ENCODE measurements at regions not wholly inside any gene's neighbourhood (a gene's known extent, or its start where the extent isn't known, plus 50 kb on each side); places are given as distances from the start of the nearest gene placed in this dataset.
"Not testable (repeated sequence)": the region's sequence is repeated elsewhere in the genome, so short reads cannot be mapped to it uniquely, and the experiment has no call there.

DNA sequence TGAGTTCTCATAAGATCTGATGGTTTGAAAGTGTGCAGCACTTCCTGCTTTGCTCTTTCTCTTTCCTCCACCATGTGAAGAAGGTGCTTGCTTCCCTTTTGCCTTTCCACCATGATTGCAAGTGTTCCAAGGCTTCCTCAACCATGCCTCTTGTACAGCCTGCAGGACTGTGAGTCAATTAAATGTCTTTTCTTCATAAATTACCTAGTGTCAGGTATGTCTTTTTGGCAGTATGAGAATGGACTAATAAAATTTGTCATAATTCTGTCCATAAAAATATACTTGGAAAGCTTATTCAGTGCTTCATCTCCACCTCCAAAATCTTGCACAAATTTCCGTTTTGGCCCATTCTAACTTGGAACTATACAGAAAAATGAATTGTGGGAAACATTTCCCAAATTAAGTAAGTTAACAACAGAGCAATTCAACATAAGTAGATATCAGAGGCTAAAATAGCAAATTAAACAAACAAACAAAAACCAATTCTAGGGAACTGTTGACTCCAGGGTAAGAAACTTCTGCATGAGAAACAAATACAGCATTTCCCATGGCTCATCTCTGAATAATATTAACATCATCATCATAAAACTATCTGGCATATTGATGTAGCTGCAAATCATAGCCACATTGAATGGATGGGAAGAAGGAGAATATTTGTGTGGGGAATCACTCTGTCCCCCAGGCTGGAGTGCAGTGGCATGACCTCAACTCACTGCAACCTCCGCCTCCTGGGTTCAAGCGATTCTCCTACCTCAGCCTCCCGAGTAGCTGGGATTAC is 459.5 kb upstream of the FAR2 start:
- DNase-seq (ENCODE audit: low spot score), result no peak

DNA sequence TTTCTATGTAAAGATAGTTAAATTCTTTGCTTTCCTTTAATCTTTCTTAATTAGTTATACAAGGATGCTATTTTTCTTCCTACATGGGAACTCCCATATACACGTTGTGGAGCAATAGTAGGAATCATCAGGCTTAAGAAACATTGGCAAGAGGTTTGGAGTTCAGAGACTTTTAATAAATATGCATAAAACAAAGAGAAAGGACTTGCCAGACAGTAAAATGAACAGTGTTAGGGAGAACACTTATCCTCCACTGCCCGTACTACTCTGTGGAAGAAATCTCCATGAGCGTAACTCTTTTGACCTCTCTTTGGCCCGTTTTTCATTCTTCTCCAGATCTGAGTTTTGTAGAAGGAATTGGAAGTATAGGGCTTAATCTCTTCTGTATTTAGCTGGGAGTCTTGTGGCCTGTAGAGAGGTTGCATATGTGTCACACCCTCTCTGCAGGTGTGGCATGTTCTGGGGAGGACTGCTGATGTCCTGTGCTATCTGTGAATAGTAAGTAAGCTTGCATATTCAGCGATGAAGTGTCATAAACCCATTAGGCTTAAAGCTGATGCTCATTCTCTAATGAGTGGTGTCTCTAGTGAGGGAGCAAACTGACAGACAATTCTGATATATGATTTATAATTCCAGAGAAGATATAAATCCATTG is 455.4 kb upstream of the FAR2 start:
- no peak for DNase-seq (ENCODE audit: low spot score)

DNA sequence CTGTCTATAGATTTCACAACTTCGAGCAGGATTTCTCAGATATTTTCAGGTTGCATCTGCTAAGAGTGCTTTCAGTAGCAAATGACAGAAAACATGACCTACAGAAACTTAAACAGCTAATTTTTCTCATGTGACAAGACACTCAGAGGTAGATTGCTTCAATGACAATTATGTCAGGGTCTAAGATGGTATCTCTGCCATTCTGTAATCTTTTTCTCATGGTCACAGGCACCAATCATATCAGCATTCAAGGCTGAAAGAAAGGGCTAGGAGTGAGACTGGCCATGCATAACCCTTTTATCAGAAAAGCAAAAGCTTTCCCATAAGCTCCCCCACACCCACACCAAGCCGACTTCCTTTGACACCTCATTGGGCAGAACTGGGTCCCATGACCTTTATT is 450.5 kb upstream of the FAR2 start:
- no peak for DNase-seq (ENCODE audit: low spot score)

DNA sequence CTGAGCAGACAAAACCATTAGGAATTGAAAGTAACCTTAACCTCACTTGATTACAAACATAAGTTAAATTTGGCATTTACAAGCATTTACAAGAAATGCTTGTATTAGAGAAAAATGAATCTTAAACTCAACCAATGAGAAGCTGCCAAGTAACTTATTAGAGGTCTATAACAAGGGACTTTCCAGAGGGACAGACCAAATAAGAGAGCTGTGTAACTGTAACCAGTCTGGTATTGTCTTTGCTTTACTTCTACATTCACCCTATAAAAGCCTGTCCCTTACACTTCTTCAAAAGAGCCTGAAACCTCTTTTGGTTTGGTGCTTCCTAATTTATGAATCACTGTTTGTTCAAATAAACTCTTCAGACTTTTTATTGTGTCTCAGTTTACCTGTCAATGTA is 450.0 kb upstream of the FAR2 start:
- DNase-seq (ENCODE audit: low spot score), result no peak

DNA sequence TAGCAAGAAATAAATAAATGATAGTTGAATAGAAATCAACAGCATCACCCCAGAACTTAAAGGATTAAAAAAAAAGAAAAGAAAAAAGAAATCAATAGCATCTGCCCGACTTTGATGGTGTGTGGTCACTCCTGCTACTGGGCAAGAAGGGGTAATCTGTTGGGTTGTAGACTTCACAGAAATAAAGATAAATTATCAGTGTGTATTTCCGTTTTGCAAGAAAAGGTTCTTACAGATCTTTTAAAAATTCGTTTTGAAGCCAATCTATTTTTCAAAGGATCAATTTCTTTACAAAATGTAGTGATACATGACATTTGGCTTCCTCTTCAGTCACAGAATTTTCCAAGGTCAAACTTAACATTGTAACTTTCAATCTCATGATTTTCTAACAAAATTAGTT is 448.9 kb upstream of the FAR2 start:
- no peak for DNase-seq (ENCODE audit: low spot score)

DNA sequence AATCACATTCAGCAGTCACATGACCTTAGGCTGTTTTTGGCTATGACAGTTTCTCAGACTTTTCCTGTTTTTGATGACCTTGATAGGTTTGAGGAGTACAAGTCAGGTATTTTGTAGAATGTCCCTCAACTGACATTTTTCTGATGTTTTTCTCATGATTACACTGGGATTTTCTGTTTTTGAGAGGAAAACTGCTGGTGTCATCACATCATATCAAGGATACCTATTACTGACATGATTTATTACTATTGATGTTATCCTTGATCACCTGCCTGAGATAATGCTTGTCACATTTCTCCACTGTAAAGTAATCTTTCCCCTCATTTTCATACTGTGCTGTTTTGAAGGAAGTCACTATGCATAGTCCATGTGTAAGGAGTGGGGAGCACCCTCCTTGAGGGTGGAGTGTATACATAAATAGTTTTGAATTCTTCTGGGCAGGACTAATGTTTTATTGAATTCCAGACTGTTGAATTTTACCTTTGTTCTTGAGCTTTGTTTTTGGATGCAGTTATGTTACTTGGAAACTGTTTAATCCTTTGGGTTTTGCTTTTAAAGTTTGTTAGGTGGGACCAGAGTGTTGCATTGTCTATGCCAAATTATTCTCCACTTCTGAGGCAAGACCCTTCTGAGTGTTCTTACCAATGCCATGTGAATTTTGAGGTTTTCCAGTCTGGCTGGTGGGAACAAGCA is 444.5 kb upstream of the FAR2 start:
- no peak for DNase-seq (ENCODE audit: low spot score)

DNA sequence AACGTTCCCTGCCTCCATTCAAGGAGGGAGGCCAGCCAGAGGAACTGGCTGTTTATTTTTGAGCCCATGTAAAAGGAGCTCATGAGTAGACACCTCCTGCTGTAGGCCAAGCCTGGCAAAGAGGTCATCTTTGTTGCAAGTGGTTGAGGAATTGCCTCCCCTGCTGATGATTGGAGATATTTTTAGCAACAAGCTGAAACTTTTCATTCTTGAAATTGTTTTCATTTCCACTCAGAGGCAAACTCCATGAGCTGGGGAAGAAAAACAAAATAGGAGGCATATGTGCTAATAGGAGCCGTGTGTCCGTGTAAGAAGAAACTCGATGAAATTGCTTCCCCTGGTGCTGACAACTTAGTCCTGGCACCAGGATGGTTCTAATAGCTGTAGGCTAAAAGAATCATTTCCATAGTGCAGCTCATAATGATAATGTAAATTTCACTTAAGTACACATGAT is 440.1 kb upstream of the FAR2 start:
- DNase-seq (ENCODE audit: low spot score), result no peak

DNA sequence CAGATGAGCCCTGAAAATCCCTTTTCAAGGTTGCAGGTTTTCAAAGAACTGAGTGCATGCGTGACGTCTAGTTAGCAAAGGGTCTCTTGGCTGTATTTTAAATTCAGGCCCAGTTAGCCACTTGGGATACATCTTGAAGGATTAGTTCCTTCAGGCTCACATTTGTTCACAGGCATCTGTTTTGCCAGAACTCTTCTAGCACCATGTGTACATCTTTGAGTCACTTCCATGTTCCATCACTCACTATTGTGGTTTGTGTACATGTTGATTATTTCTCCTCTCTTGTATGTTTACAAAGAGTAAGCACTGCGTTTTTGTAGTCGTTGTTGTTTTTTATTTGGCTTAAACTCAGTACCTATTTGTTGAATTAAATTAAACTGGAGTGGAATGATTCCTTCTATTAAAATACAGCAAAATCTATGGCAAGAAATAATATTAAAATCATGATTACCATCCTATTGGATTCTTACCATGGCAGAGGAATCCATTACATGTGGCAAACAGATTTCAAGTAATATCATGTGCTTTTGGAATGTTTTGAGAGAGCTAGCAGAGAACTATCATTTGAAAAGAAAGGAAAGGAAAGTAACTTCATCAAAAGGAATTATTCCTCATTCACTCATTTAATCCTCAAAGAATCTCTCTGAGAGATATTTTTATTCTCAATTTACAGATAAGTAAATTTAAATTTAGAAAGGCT is 438.9 kb upstream of the FAR2 start:
- no peak for DNase-seq (ENCODE audit: low spot score)

DNA sequence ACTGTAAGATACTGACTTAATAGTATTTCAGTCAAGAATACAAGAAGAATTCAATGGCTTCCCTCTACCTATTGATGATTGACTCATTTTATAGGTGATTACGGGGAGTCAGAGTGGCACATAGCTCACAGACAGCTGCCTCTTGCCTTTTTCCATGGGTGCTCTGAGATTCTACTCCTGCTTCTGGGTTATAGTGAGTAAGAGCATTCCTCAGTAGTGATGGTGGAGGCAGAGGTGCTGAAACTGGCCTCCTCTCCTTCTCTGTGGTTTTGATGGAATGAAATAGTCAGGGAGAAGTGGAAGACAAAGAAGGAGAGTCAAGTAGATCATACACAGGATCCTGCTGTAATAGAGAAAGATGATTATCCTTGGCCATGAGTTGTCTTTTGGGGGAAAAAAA is 438.2 kb upstream of the FAR2 start:
- DNase-seq (ENCODE audit: low spot score), result no peak

DNA sequence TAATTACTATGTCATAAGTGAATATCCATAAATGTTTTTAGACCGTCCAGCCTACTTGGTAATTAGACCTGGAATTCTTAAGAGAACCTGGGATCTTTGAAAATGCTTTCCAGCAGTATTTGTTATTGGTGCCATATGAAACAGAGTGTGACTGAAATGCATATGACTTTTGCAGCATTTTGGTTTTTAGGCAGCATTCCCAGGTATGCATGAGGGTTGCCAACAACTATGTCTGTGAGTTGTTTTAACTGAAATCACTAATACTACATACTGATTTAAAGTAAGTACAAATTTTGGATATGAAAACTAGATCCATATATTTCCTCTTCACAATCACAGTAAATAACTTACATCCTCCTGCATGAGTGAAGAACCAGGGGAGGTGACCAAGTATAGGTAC is 437.7 kb upstream of the FAR2 start:
- DNase-seq (ENCODE audit: low spot score), result no peak

DNA sequence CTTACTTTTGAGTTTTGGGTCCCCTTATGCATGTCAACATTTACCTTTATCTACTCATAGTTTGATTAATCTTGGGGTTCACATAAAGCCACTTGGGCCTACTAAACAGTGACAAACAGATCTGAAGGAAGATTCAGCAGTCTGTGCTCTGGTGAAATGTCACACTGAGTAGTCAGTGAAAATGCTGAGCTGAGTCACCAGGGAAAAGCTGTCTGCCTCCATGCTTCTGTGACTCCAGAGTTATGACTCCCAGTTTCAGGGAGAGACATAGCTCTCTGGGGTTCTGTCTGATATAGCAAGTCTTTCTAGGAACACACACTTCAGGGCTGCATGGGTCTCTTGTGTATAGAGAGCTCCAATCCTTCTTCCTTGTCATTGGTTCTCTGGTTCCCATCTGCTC is 406.3 kb upstream of the FAR2 start:
- no peak for DNase-seq (ENCODE audit: low spot score)

DNA sequence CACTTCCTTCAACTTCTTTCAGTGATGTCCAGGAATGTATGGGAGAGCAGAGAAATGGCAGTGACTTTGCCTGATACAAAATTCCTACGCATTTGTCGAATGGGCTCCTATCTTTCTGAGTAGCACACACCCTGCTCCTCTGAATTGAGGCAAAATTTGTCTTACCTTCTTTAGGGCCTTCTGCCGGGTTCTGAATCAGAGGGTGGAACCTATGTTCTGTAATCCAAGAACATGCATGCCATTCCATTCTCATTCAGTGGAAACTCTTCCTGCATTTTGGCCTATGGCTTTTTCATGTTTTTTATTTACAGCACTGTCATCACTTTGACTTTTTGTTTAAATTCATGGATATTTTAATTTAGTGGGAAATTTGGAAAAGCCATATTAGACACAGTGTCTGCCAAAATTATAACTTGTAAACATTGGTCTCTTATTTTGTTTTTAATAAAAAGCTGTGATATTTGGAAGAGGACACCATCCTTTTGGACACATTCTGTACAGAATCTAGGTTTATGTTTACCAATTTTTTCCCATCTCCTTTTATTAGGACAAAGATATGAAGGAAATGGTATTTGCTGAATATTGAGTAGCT is 402.2 kb upstream of the FAR2 start:
- DNase-seq (ENCODE audit: low spot score), result no peak

DNA sequence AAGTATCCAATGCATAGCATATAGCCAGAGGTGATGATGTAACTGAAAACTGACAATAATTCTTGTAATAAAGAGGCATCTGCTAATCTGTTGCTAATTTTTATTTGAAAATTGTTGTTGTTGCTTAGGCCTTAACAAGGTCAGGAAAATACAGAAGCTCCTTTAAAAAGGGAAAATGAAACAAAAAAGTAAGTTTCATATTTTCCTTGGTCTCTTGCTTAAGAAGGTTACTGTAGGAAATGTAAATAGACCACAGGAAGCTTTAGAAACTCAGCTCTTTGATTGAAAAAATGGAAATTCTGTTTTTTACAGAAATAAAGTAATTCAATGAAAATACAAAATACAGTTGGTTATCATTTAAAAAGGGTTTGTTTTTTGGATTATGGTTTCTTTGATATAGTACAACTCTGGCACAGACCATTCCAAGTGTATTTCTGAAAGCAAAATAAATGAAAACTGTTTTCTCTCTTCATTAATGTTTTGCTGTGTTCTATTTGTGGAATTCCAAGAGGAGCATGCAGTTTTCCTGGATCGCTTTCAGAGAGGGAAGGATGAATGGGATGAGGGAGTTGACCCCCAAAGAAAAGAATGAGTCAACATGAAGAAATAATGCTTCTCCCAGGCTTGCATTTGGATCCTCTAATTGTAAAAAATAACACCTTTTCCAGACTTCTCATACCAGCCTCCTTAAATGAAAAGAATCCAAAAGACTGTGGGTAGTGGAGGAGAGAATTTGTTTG is 398.0 kb upstream of the FAR2 start:
- no peak for DNase-seq (ENCODE audit: low spot score)

DNA sequence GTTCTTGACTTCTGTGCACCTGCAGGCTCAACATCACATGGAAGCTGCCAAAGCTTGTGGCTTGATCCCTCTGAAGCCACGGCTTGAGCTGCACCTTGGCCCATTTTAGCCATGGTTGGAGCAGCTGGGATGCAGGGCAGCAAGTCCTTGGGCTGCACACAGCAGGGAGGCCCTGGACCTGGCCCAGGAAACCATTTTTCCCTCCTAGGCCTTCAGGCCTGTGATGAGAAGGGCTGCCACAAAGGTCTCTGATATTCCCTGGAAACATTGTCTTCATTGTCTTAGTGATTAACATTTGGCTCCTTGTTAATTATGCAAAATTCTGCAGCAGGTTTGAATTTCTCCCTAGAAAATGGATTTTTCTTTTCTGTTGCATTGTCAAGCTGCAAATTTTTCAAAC is 394.1 kb upstream of the FAR2 start:
- no peak for DNase-seq (ENCODE audit: low spot score)

DNA sequence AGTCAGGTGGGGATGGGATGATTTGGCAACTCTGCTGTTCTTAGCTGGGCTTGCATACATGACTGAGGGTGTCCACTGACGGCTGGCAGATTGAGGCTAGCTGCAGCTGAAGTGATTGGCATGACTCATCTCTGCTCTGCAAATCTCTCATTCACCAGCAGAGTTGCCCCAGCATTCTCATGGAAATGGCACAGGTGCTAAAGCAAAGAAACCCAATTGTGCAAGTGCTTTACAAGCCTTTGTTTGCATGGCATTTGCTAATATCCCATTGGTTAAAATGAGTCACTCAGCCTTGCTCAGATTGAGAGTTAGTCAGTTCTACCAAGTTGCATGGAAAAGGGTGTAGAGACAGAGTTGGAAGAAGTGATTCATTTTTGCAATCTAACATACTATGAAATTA is 389.7 kb upstream of the FAR2 start:
- no peak for DNase-seq (ENCODE audit: low spot score)

DNA sequence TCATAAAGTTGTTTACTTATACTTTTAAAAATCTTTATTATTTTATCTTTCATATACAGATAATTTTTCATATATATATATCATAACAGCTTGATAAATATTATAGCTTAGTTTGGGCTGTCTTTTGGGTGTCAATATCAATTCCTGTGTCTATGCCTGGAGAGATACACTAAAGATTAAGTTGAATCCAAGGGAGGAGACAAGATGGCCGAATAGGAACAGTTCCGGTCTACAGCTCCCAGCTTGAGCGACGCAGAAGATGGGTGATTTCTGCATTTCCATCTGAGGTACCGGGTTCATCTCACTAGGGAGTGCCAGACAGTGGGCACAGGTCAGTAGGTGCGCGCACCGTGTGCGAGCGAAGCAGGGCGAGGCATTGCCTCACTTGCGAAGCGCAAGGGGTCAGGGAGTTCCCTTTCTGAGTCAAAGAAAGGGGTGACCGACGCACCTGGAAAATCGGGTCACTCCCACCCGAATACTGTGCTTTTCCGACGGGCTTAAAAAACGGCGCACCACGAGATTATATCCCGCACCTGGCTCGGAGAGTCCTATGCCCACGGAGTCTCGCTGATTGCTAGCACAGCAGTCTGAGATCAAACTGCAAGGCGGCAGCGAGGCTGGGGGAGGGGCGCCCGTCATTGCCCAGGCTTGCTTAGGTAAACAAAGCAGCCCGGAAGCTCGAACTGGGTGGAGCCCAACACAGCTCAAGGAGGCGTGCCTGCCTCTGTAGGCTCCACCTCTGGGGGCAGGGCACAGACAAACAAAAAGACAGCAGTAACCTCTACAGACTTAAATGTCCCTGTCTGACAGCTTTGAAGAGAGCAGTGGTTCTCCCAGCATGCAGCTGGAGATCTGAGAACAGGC is 388.8 kb upstream of the FAR2 start:
- not testable (repeated sequence) for DNase-seq (ENCODE audit: low spot score)

DNA sequence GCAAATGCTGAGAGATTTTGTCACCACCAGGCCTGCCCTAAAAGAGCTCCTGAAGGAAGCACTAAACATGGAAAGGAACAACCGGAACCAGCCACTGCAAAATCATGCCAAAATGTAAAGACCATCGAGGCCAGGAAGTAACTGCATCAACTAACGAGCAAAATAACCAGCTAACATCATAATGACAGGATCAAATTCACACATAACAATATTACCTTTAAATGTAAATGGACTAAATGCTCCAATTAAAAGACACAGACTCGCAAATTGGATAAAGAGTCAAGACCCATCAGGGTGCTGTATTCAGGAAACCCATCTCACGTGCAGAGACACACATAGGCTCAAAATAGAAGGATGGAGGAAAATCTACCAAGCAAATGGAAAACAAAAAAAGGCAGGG is 387.2 kb upstream of the FAR2 start:
- not testable (repeated sequence) for DNase-seq (ENCODE audit: low spot score)

DNA sequence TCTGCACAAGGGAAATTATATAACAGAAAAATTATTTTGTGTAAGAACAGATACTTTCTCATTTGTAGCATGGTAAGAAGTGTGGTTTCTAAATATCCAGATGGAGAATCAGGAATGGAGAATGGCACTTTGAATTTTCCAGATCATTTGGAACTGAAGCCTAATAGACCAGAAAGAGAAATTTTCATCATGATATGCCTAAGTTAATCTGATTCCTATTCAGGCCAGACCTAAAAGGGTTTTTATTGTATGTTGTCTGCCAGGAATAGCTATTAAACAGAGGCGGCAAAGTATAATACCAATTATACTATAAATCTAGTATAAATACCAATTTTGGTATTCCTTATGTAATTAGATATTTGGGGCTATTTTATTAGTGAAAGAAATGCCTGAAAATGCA is 382.7 kb upstream of the FAR2 start:
- no peak for DNase-seq (ENCODE audit: low spot score)

DNA sequence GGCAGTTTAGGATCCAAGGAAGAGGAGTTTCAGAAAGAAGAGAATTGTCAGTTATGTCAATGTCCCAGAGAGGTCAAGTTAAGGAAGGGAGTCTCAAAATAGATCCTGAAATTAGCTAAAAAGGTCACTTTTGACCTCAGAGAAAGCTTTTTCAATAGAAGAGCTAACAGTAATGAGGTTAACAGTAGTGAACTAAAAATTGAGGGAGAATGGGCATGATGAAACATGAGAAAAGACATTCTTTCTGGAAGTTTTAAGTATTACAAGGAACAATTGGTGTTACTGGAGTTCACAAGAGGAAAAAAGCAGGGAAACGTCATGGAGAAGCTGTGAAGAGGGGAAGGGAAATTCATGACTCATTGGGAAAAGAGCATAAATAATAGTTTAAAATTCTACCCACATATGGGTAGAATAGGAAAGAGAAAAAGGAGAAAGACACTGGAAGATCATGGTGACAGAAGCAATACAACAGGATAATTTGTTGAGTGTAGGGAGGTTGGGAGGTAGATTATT is 381.2 kb upstream of the FAR2 start:
- no peak for DNase-seq (ENCODE audit: low spot score)

DNA sequence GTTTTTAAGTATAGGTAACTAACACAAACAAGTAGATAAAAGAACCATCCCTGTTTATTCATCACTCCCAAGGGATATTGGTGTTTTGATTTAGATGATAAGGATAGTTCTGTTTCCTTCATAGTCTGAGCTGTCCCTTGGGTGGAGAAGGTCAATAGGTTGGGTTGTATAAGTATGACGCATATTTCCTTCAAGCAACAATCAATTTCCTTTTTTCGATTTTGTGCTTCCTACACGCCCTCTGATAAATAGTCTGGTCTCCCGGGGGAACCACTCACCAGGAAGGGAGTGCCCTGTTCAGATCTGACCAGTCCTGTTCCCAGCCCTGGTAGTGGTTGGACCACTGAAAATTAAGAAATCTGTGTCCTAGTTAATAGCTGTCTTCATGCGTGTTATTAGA is 378.8 kb upstream of the FAR2 start:
- no peak for DNase-seq (ENCODE audit: low spot score)
